ENCODE measurements at regions not wholly inside any gene's neighbourhood (a gene's known extent, or its start where the extent isn't known, plus 50 kb on each side); places are given as distances from the start of the nearest gene placed in this dataset.

- TF ChIP-seq, protein P1, sequence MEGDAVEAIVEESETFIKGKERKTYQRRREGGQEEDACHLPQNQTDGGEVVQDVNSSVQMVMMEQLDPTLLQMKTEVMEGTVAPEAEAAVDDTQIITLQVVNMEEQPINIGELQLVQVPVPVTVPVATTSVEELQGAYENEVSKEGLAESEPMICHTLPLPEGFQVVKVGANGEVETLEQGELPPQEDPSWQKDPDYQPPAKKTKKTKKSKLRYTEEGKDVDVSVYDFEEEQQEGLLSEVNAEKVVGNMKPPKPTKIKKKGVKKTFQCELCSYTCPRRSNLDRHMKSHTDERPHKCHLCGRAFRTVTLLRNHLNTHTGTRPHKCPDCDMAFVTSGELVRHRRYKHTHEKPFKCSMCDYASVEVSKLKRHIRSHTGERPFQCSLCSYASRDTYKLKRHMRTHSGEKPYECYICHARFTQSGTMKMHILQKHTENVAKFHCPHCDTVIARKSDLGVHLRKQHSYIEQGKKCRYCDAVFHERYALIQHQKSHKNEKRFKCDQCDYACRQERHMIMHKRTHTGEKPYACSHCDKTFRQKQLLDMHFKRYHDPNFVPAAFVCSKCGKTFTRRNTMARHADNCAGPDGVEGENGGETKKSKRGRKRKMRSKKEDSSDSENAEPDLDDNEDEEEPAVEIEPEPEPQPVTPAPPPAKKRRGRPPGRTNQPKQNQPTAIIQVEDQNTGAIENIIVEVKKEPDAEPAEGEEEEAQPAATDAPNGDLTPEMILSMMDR (IDR thresholded peaks at IDR 0.05): no peak
- TF ChIP-seq EZH2 (IDR thresholded peaks at IDR 0.05; ENCODE audit: borderline replicate concordance, insufficient read depth, low read depth, low read length, poor library complexity, severe bottlenecking): no peak
Measured at GRCh38 chr3:182673336-182673735, 120.0 kb upstream of the ATP11B start.
